Tibial nerve (tissue), 3 donors: ENCODE measurements at regions not wholly inside any gene's neighbourhood (a gene's known extent, or its start where the extent isn't known, plus 50 kb on each side); places are given as distances from the start of the nearest gene placed in this dataset.

Source experiments
- POLR2A ChIP-seq, 2 donors: fragments of 450-650 bp; IDR thresholded peaks; one replicate each; pipeline ENCODE4 v1.6.1; 2017; ENCODE audit warnings: antibody characterized with exemption in 2 of 2, mild to moderate bottlenecking in 2 of 2, moderate library complexity in 2 of 2
- TF ChIP-seq, protein P1 (sequence below), 5 experiments: fragments of 200-600 bp in 3 of 5; fragments of 450-650 bp in 2 of 5; sonication (generic) in 3 of 5; IDR thresholded peaks; one replicate each; pipeline ENCODE4 v1.5.1; 2016 to 2019; ENCODE audit warnings: antibody characterized with exemption in 5 of 5, mild to moderate bottlenecking in 3 of 5, moderate library complexity in 2 of 5

DNA sequence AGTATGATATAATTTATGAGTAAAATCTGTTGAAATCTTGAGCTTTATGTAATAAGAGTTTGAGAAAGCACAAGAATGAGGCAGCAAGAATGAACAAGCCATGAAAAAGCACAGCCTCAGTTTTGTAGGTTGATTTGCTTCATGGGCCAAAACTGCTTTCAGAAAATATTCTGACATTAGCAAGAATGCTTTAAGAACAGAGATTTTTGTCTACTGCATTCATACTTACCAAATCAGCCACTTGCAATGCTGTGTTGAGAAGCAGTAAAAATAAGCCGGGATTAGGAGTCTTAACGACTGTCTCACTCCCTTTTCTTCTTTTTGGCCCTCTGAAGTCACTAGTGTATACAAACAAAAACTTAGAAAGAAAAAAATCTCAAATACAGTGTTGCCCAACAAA lies 114.5 kb downstream of the POSTN start:
- TF ChIP-seq, protein P1, sequence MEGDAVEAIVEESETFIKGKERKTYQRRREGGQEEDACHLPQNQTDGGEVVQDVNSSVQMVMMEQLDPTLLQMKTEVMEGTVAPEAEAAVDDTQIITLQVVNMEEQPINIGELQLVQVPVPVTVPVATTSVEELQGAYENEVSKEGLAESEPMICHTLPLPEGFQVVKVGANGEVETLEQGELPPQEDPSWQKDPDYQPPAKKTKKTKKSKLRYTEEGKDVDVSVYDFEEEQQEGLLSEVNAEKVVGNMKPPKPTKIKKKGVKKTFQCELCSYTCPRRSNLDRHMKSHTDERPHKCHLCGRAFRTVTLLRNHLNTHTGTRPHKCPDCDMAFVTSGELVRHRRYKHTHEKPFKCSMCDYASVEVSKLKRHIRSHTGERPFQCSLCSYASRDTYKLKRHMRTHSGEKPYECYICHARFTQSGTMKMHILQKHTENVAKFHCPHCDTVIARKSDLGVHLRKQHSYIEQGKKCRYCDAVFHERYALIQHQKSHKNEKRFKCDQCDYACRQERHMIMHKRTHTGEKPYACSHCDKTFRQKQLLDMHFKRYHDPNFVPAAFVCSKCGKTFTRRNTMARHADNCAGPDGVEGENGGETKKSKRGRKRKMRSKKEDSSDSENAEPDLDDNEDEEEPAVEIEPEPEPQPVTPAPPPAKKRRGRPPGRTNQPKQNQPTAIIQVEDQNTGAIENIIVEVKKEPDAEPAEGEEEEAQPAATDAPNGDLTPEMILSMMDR (IDR thresholded peaks at IDR 0.05): no peak
- no peak for TF ChIP-seq POLR2A (IDR thresholded peaks at IDR 0.05)
